ENCODE measurements at regions not wholly inside any gene's neighbourhood (a gene's known extent, or its start where the extent isn't known, plus 50 kb on each side); places are given as distances from the start of the nearest gene placed in this dataset.

GRCh38 chr19:30171138-30171635 is 201.0 kb upstream of the ZNF536 start:
- TF ChIP-seq, protein P1, sequence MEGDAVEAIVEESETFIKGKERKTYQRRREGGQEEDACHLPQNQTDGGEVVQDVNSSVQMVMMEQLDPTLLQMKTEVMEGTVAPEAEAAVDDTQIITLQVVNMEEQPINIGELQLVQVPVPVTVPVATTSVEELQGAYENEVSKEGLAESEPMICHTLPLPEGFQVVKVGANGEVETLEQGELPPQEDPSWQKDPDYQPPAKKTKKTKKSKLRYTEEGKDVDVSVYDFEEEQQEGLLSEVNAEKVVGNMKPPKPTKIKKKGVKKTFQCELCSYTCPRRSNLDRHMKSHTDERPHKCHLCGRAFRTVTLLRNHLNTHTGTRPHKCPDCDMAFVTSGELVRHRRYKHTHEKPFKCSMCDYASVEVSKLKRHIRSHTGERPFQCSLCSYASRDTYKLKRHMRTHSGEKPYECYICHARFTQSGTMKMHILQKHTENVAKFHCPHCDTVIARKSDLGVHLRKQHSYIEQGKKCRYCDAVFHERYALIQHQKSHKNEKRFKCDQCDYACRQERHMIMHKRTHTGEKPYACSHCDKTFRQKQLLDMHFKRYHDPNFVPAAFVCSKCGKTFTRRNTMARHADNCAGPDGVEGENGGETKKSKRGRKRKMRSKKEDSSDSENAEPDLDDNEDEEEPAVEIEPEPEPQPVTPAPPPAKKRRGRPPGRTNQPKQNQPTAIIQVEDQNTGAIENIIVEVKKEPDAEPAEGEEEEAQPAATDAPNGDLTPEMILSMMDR (IDR thresholded peaks at IDR 0.05; ENCODE audit: low read length): no peak
- TF ChIP-seq EZH2phosphoT487 (IDR thresholded peaks at IDR 0.05; ENCODE audit: low read length) (no peak), EZH2 (optimal IDR thresholded peaks at IDR 0.05; ENCODE audit: low read depth, low read length) (no peak)

Data from MM.1S (cell line).